HG02885 (cell line): ENCODE measurements at regions not wholly inside any gene's neighbourhood (a gene's known extent, or its start where the extent isn't known, plus 50 kb on each side); places are given as distances from the start of the nearest gene placed in this dataset.
"Not testable (repeated sequence)": the region's sequence is repeated elsewhere in the genome, so short reads cannot be mapped to it uniquely, and the experiment has no call there.

Experiments
- ATAC-seq: cut with Tn5 transposase; IDR thresholded peaks from one replicate; pipeline ENCODE4 v1.9.1; 2021; ENCODE audit warnings: mild to moderate bottlenecking; ENCODE audit not compliant: unreplicated experiment, poor library complexity

- no peak for ATAC-seq
Measured at GRCh38 chr4:101678180-101678579, 112.3 kb upstream of the BANK1 start.

- ATAC-seq, result no peak
Measured at GRCh38 chr4:101670897-101671296, 119.6 kb upstream of the BANK1 start.

- ATAC-seq, result no peak
Measured at GRCh38 chr4:101670370-101670769, 120.2 kb upstream of the BANK1 start.

GRCh38 chr4:101669832-101670188, 120.7 kb upstream of the BANK1 start:
- no peak for ATAC-seq

- no peak for ATAC-seq
Measured at GRCh38 chr4:101669138-101669831, 121.2 kb upstream of the BANK1 start.

- ATAC-seq, result no peak
Measured at GRCh38 chr4:101667348-101667747, 123.2 kb upstream of the BANK1 start.

GRCh38 chr4:101660607-101661006, 129.9 kb upstream of the BANK1 start:
- no peak for ATAC-seq

- ATAC-seq, result no peak
Measured at GRCh38 chr4:101655857-101656256, 134.7 kb upstream of the BANK1 start.

- ATAC-seq, result no peak
Measured at GRCh38 chr4:101655005-101655404, 135.5 kb upstream of the BANK1 start.

GRCh38 chr4:101651778-101652177, 138.8 kb upstream of the BANK1 start:
- ATAC-seq, result no peak

GRCh38 chr4:101649790-101650515, 140.6 kb upstream of the BANK1 start:
- ATAC-seq, result no peak

- ATAC-seq, result no peak
Measured at GRCh38 chr4:101647710-101648034, 142.9 kb upstream of the BANK1 start.

GRCh38 chr4:101644516-101644915, 146.0 kb upstream of the BANK1 start:
- no peak for ATAC-seq

- ATAC-seq, result no peak
Measured at GRCh38 chr4:101643186-101643837, 147.2 kb upstream of the BANK1 start.

- ATAC-seq, result not testable (repeated sequence)
Measured at GRCh38 chr4:101632766-101633165, 157.8 kb upstream of the BANK1 start.

GRCh38 chr4:101630319-101630986, 160.1 kb upstream of the BANK1 start:
- no peak for ATAC-seq

GRCh38 chr4:101621120-101621519, 169.4 kb upstream of the BANK1 start:
- no peak for ATAC-seq

GRCh38 chr4:101615652-101616051, 174.9 kb upstream of the BANK1 start:
- no peak for ATAC-seq

- not testable (repeated sequence) for ATAC-seq
Measured at GRCh38 chr4:101606989-101607388, 183.5 kb upstream of the BANK1 start.

GRCh38 chr4:101604976-101605375, 185.6 kb upstream of the BANK1 start:
- ATAC-seq, result no peak

GRCh38 chr4:101600287-101600686, 190.2 kb upstream of the BANK1 start:
- ATAC-seq, result no peak
